Esophagus muscularis mucosa (tissue), 4 donors: ENCODE measurements at regions not wholly inside any gene's neighbourhood (a gene's known extent, or its start where the extent isn't known, plus 50 kb on each side); places are given as distances from the start of the nearest gene placed in this dataset.

Source experiments
- DNase-seq: peaks from one replicate; pipeline ENCODE4 v3.0.0-alpha.2; 2017; ENCODE audit errors: extremely low spot score
- H3K27ac ChIP-seq, 4 donors: fragments of 200-600 bp; sonication (generic); replicated peaks in 1 of 4; 1 replicate in 3 of 4; 2 replicates in 1 of 4; pipeline ENCODE4 v1.5.1; 2016 to 2019; ENCODE audit warnings: mild to moderate bottlenecking in 1 of 4
- H3K27me3 ChIP-seq, 4 donors: fragments of 200-600 bp; sonication (generic); one replicate each; pipeline versions ENCODE4 v1.5.1 to v1.6.0; 2016 to 2019
- H3K36me3 ChIP-seq, 4 donors: fragments of 200-600 bp; sonication (generic); one replicate each; pipeline ENCODE4 v1.5.1; 2016 to 2019
- H3K4me1 ChIP-seq, 4 donors: fragments of 200-600 bp; sonication (generic); one replicate each; pipeline ENCODE4 v1.5.1; 2016 to 2019
- H3K4me3 ChIP-seq, 4 donors: fragments of 200-600 bp; sonication (generic); 1 replicate in 2 of 4; 2 replicates in 2 of 4; pipeline ENCODE4 v1.5.1; 2016 to 2019; ENCODE audit warnings: mild to moderate bottlenecking in 4 of 4, moderate library complexity in 1 of 4
- H3K9me3 ChIP-seq, 4 donors: fragments of 200-600 bp; sonication (generic); 1 replicate in 3 of 4; 2 replicates in 1 of 4; pipeline ENCODE4 v1.5.1; 2016 to 2019
- EP300 ChIP-seq: sonication (generic); formaldehyde crosslinking; IDR thresholded peaks from one replicate; pipeline ENCODE4 v1.6.1; 2017; ENCODE audit warnings: antibody characterized with exemption
- POLR2A ChIP-seq: fragments of 450-650 bp; IDR thresholded peaks from one replicate; pipeline ENCODE4 v1.6.1; 2017; ENCODE audit warnings: antibody characterized with exemption, moderate library complexity, mild to moderate bottlenecking, low read depth
- POLR2AphosphoS5 ChIP-seq, 2 donors: sonication (generic); formaldehyde crosslinking; IDR thresholded peaks; one replicate each; pipeline ENCODE4 v1.6.1; 2017; ENCODE audit warnings: antibody characterized with exemption in 2 of 2
- WGBS: methylation state at CpG from one replicate; pipeline ENCODE4 v1.1.5; 2018; 5-methylcytosine and 5-hydroxymethylcytosine counted together
- intact Hi-C: fragments of 100-400 bp; cut with DNase I; formaldehyde crosslinking; loops from one replicate; pipeline ENCODE4 v1.15.1; 2023
- TF ChIP-seq, protein P1 (sequence below), 3 experiments: fragments of 200-600 bp in 2 of 3; fragments of 450-650 bp in 1 of 3; sonication (generic) in 2 of 3; IDR thresholded peaks; one replicate each; pipeline ENCODE4 v1.5.1; 2017 to 2019; ENCODE audit warnings: antibody characterized with exemption in 3 of 3, mild to moderate bottlenecking in 2 of 3, moderate library complexity in 1 of 3

DNA sequence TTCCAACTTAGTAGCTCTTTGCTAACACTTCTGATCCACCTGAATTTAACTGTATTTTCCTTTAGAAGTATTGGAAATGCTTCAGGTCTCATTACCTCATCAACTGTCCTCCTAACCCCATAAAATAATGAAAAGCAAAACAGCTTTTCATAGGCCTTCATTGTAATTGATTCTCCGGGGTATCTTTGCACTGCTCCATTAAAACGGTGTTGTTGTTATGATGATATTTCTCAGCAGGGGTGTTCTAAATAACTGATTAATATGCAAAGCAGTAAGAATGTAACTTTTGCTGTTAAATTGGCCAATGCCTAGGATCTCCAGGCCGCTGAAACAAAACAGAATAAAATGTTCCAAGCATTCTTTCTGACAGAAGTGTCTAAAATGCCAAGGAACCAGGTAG is 1983.2 kb downstream of the EFNA5 start:
- H3K4me3 ChIP-seq: no peak overlapping the region
- H3K36me3 ChIP-seq: no peaks in the 10 kb centered on the region
- DNase-seq: no peak
- H3K27ac ChIP-seq: no peak overlapping the region
- WGBS: 64% methylated on average over 3 of the region's 3 CpGs
- H3K4me1 ChIP-seq: no peaks in the 10 kb centered on the region
- TF ChIP-seq POLR2AphosphoS5 (IDR thresholded peaks at IDR 0.05) (no peak), POLR2A (no peak), EP300 (no peak)
- TF ChIP-seq, protein P1, sequence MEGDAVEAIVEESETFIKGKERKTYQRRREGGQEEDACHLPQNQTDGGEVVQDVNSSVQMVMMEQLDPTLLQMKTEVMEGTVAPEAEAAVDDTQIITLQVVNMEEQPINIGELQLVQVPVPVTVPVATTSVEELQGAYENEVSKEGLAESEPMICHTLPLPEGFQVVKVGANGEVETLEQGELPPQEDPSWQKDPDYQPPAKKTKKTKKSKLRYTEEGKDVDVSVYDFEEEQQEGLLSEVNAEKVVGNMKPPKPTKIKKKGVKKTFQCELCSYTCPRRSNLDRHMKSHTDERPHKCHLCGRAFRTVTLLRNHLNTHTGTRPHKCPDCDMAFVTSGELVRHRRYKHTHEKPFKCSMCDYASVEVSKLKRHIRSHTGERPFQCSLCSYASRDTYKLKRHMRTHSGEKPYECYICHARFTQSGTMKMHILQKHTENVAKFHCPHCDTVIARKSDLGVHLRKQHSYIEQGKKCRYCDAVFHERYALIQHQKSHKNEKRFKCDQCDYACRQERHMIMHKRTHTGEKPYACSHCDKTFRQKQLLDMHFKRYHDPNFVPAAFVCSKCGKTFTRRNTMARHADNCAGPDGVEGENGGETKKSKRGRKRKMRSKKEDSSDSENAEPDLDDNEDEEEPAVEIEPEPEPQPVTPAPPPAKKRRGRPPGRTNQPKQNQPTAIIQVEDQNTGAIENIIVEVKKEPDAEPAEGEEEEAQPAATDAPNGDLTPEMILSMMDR (IDR thresholded peaks at IDR 0.05): no peak
- H3K9me3 ChIP-seq: no peaks in the 10 kb centered on the region
- no peaks in the 10 kb centered on the region for H3K27me3 ChIP-seq
- intact Hi-C loops: no loop called here

DNA sequence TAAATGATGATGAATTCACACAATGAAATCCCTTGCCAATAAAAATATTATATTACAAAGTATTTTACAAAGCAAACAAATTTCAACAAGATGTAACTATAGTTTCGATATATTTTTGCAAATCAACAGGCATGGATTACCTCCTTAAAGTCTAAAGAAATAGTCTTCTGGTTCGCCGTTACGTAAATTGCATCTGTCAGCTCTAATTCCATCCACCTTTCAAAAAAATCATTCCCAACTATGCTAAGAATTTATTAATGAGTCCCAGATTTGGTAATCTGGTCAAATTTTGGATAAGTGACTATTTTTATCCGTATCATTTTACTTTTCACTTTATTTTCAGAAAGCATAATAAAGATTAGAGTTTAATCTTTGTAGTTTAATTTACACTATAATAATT is 1984.9 kb downstream of the EFNA5 start:
- intact Hi-C loops: no loop called here
- Histone ChIP-seq H3K27ac (no peak overlapping the region), H3K4me1 (no peaks in the 10 kb centered on the region), H3K36me3 (no peaks in the 10 kb centered on the region), H3K27me3 (no peaks in the 10 kb centered on the region), H3K9me3 (no peaks in the 10 kb centered on the region), H3K4me3 (no peak overlapping the region)
- DNase-seq: no peak
- 89% methylated on average over 5 of the region's 5 CpGs for WGBS
- TF ChIP-seq POLR2A: no peak
- TF ChIP-seq, protein P1 (IDR thresholded peaks at IDR 0.05): no peak
- TF ChIP-seq EP300: no peak
- TF ChIP-seq POLR2AphosphoS5 (IDR thresholded peaks at IDR 0.05): no peak

DNA sequence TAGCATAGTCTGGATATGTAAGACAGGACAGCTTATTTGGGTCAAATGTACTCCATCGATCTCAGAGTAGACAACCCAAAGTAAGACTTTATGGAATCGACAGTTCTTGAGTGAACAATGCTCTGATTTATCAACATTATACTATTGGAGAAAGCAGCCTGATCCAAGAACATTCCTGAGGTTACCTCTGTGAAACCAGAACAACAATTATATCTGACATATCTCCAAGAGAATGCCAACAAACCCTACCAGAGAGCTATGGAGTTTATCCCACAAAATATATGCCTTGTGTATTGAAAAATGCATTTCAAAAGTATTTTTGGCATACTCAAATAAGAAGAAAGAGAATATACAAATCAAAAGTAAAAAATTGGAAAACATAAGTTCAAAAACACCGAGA is 1985.9 kb downstream of the EFNA5 start:
- TF ChIP-seq, protein P1 (IDR thresholded peaks at IDR 0.05): no peak
- TF ChIP-seq POLR2A: no peak
- no peak for TF ChIP-seq POLR2AphosphoS5 (IDR thresholded peaks at IDR 0.05)
- no peak for TF ChIP-seq EP300
- H3K27me3 ChIP-seq: no peaks in the 10 kb centered on the region
- intact Hi-C loops: no loop called here
- no peak overlapping the region for H3K4me3 ChIP-seq
- no peaks in the 10 kb centered on the region for H3K9me3 ChIP-seq
- no peak overlapping the region for H3K27ac ChIP-seq
- 91% methylated on average over 3 of the region's 3 CpGs for WGBS
- no peaks in the 10 kb centered on the region for H3K36me3 ChIP-seq
- H3K4me1 ChIP-seq: no peaks in the 10 kb centered on the region
- no peak for DNase-seq

DNA sequence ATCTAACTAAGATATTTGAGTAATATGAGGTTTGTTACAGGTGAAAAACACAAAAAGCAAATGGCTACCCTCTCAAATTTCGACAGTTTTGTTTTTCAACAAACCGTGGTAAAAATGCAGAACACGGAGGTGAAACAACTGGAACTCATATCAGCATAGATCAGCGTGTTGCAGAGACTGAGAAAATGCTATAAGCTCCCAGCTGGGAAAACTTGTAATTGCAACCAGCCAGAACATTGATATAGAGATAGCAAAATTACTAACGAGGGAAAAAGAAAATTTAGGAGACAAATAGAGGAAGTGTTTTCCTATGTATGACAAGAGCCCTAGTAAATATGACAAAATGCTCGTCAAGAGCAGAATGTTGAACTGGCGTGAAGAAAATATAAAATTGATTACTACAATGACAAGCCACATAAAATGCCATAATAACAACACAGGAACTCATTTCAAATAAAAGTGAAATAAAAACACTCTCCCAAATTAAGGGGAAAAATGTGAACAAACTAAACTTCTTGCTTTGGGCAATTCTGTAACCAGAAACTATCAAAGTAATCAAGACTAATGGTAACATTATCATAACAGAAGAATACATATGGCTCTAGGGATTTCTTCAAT is 1989.8 kb downstream of the EFNA5 start:
- intact Hi-C loops: no loop called here
- TF ChIP-seq POLR2A: no peak
- no peak for TF ChIP-seq POLR2AphosphoS5 (IDR thresholded peaks at IDR 0.05)
- TF ChIP-seq, protein P1 (IDR thresholded peaks at IDR 0.05): no peak
- TF ChIP-seq EP300: no peak
- DNase-seq: no peak
- Histone ChIP-seq H3K27me3 (no peaks in the 10 kb centered on the region), H3K4me1 (no peaks in the 10 kb centered on the region), H3K36me3 (no peaks in the 10 kb centered on the region), H3K4me3 (no peak overlapping the region), H3K9me3 (no peaks in the 10 kb centered on the region), H3K27ac (no peak overlapping the region)
- 75% methylated on average over 7 of the region's 7 CpGs for WGBS

DNA sequence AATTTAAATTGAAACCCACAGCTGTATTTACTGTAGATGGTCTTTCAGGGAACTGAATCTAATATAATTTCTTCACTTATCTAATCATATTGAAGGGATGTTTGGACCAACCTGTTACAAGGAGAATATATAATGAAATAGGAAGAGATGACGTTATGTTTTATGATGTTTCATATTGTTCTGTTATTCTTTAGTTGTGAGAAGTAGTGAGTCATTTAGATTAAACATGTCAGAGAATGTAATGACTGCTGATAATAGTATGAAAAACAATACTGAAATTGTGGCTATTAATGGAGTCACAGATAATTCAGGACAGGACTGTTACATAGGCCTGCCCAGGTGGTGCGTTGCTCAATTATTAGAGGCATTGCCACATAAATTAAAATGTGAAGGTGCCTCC is 1993.4 kb downstream of the EFNA5 start:
- Histone ChIP-seq H3K9me3 (no peaks in the 10 kb centered on the region), H3K27ac (no peak overlapping the region), H3K36me3 (no peaks in the 10 kb centered on the region), H3K27me3 (no peaks in the 10 kb centered on the region), H3K4me3 (no peak overlapping the region), H3K4me1 (no peaks in the 10 kb centered on the region)
- intact Hi-C loops: no loop called here
- no peak for DNase-seq
- 75% methylated on average over 2 of the region's 2 CpGs for WGBS
- TF ChIP-seq POLR2AphosphoS5 (IDR thresholded peaks at IDR 0.05) (no peak), POLR2A (no peak), EP300 (no peak)
- TF ChIP-seq, protein P1 (IDR thresholded peaks at IDR 0.05): no peak
